Effector memory CD4-positive, alpha-beta T cell (primary cell): ENCODE measurements at regions not wholly inside any gene's neighbourhood (a gene's known extent, or its start where the extent isn't known, plus 50 kb on each side); places are given as distances from the start of the nearest gene placed in this dataset.

Experiments used
- DNase-seq, 3 donors: peaks; one replicate each; pipeline ENCODE4 v3.0.0-alpha.2; 2020
- H3K27ac ChIP-seq: 2 replicates; pipeline ENCODE4 v1.7.0; 2013; ENCODE audit warnings: mild to moderate bottlenecking, low read length, moderate library complexity; ENCODE audit not compliant: insufficient read depth, poor library complexity, severe bottlenecking
- H3K27me3 ChIP-seq: replicated peaks from 2 replicates; pipeline ENCODE4 v1.7.0; 2013; ENCODE audit warnings: mild to moderate bottlenecking, low read length; ENCODE audit not compliant: insufficient read depth, control insufficient read depth, poor library complexity, severe bottlenecking
- H3K36me3 ChIP-seq: 2 replicates; pipeline ENCODE4 v1.7.0; 2013; ENCODE audit warnings: mild to moderate bottlenecking, low read length, moderate library complexity; ENCODE audit not compliant: control insufficient read depth, insufficient read depth
- H3K4me1 ChIP-seq: 2 replicates; pipeline ENCODE4 v1.7.0; 2013; ENCODE audit warnings: low read length, mild to moderate bottlenecking; ENCODE audit not compliant: control insufficient read depth, insufficient read depth, poor library complexity, severe bottlenecking
- H3K4me3 ChIP-seq: 2 replicates; pipeline ENCODE4 v1.7.0; 2013; ENCODE audit warnings: low read length, low read depth, mild to moderate bottlenecking; ENCODE audit not compliant: insufficient read depth, poor library complexity, severe bottlenecking
- H3K9me3 ChIP-seq: 2 replicates; pipeline ENCODE4 v1.7.0; 2013; ENCODE audit warnings: mild to moderate bottlenecking, low read length, moderate library complexity; ENCODE audit not compliant: control insufficient read depth

GRCh38 chr3:117699058-117699457 is 989.5 kb downstream of the TUSC7 start:
- no peaks in the 10 kb centered on the region for H3K9me3 ChIP-seq
- no peak for DNase-seq

GRCh38 chr3:117700573-117701360 is 991.2 kb downstream of the TUSC7 start:
- H3K27me3 ChIP-seq: no peaks in the 10 kb centered on the region

More at GRCh38 chr3:117699058-117699457, 989.5 kb downstream of the TUSC7 start:
- H3K4me3 ChIP-seq: no peak overlapping the region
- no peaks in the 10 kb centered on the region for H3K36me3 ChIP-seq
- H3K27ac ChIP-seq: no peak overlapping the region
- no peaks in the 10 kb centered on the region for H3K27me3 ChIP-seq
- H3K4me1 ChIP-seq: no peaks in the 10 kb centered on the region

GRCh38 chr3:117705011-117705410 is 995.4 kb downstream of the TUSC7 start:
- H3K27me3 ChIP-seq: no peaks in the 10 kb centered on the region
- no peak overlapping the region for H3K27ac ChIP-seq
- no peaks in the 10 kb centered on the region for H3K4me1 ChIP-seq
- H3K4me3 ChIP-seq: no peak overlapping the region
- no peaks in the 10 kb centered on the region for H3K9me3 ChIP-seq
- no peak for DNase-seq
- H3K36me3 ChIP-seq: no peaks in the 10 kb centered on the region

More at GRCh38 chr3:117700573-117701360, 991.2 kb downstream of the TUSC7 start:
- H3K36me3 ChIP-seq: no peaks in the 10 kb centered on the region
- H3K4me1 ChIP-seq: no peaks in the 10 kb centered on the region
- H3K4me3 ChIP-seq: no peak overlapping the region
- H3K9me3 ChIP-seq: no peaks in the 10 kb centered on the region
- DNase-seq: no peak
- H3K27ac ChIP-seq: no peak overlapping the region

GRCh38 chr3:117706037-117706436 is 996.5 kb downstream of the TUSC7 start:
- Histone ChIP-seq H3K27me3 (no peaks in the 10 kb centered on the region), H3K36me3 (no peaks in the 10 kb centered on the region), H3K4me1 (no peaks in the 10 kb centered on the region), H3K27ac (no peak overlapping the region), H3K4me3 (no peak overlapping the region), H3K9me3 (no peaks in the 10 kb centered on the region)
- no peak for DNase-seq

GRCh38 chr3:117706756-117707155 is 997.2 kb downstream of the TUSC7 start:
- H3K27me3 ChIP-seq: no peaks in the 10 kb centered on the region
- H3K4me1 ChIP-seq: no peaks in the 10 kb centered on the region
- H3K9me3 ChIP-seq: no peaks in the 10 kb centered on the region
- no peak for DNase-seq
- no peak overlapping the region for H3K4me3 ChIP-seq
- H3K27ac ChIP-seq: no peak overlapping the region
- no peaks in the 10 kb centered on the region for H3K36me3 ChIP-seq

- no peaks in the 10 kb centered on the region for H3K4me1 ChIP-seq
- no peak overlapping the region for H3K4me3 ChIP-seq
- H3K27me3 ChIP-seq: no peaks in the 10 kb centered on the region
- H3K36me3 ChIP-seq: no peaks in the 10 kb centered on the region
- H3K27ac ChIP-seq: no peak overlapping the region
- DNase-seq: no peak
- no peaks in the 10 kb centered on the region for H3K9me3 ChIP-seq
Measured at GRCh38 chr3:117708601-117709000, 999.0 kb downstream of the TUSC7 start.

- Histone ChIP-seq H3K9me3 (no peaks in the 10 kb centered on the region), H3K27me3 (no peaks in the 10 kb centered on the region), H3K4me1 (no peaks in the 10 kb centered on the region), H3K27ac (no peak overlapping the region), H3K36me3 (no peaks in the 10 kb centered on the region), H3K4me3 (no peak overlapping the region)
- no peak for DNase-seq
Measured at GRCh38 chr3:117709108-117709507, 999.5 kb downstream of the TUSC7 start.

- H3K4me1 ChIP-seq: no peaks in the 10 kb centered on the region
- H3K27me3 ChIP-seq: no peaks in the 10 kb centered on the region
- no peak overlapping the region for H3K27ac ChIP-seq
- DNase-seq: no peak
- no peaks in the 10 kb centered on the region for H3K36me3 ChIP-seq
- no peaks in the 10 kb centered on the region for H3K9me3 ChIP-seq
- H3K4me3 ChIP-seq: no peak overlapping the region
Measured at GRCh38 chr3:117710501-117710900, 1000.9 kb downstream of the TUSC7 start.

GRCh38 chr3:117719316-117719926 is 1009.8 kb downstream of the TUSC7 start:
- no peak overlapping the region for H3K4me3 ChIP-seq
- no peak overlapping the region for H3K27ac ChIP-seq
- DNase-seq: no peak
- H3K36me3 ChIP-seq: no peaks in the 10 kb centered on the region
- no peaks in the 10 kb centered on the region for H3K9me3 ChIP-seq
- no peaks in the 10 kb centered on the region for H3K27me3 ChIP-seq
- H3K4me1 ChIP-seq: no peaks in the 10 kb centered on the region

GRCh38 chr3:117721866-117722265 is 1012.3 kb downstream of the TUSC7 start:
- Histone ChIP-seq H3K27me3 (no peaks in the 10 kb centered on the region), H3K9me3 (no peaks in the 10 kb centered on the region), H3K4me3 (no peak overlapping the region)

More at GRCh38 chr3:117721866-117722265, 1012.3 kb downstream of the TUSC7 start:
- Histone ChIP-seq H3K4me1 (no peaks in the 10 kb centered on the region), H3K36me3 (no peaks in the 10 kb centered on the region), H3K27ac (no peak overlapping the region)
- no peak for DNase-seq
